HEK293T (cell line): ENCODE measurements at regions not wholly inside any gene's neighbourhood (a gene's known extent, or its start where the extent isn't known, plus 50 kb on each side); places are given as distances from the start of the nearest gene placed in this dataset.

ENCODE experiments used
- ARNT ChIP-seq: fragments of 450-650 bp; IDR thresholded peaks from 2 replicates; pipeline ENCODE4 v1.6.1; 2017; ENCODE audit warnings: mild to moderate bottlenecking
- BHLHE40 ChIP-seq: fragments of 450-650 bp; IDR thresholded peaks from 2 replicates; pipeline ENCODE4 v1.6.1; 2016; ENCODE audit warnings: mild to moderate bottlenecking, moderate library complexity, borderline replicate concordance
- FOXK2 ChIP-seq: fragments of 450-650 bp; IDR thresholded peaks from 2 replicates; pipeline ENCODE4 v1.6.1; 2016; ENCODE audit warnings: mild to moderate bottlenecking
- HDGF ChIP-seq: fragments of 450-650 bp; IDR thresholded peaks from 2 replicates; pipeline ENCODE4 v1.6.1; 2017; ENCODE audit warnings: antibody characterized with exemption, borderline replicate concordance
- SP1 ChIP-seq: fragments of 450-650 bp; IDR thresholded peaks from 2 replicates; pipeline ENCODE4 v1.6.1; 2017

- TF ChIP-seq BHLHE40 (no peak), SP1 (no peak), FOXK2 (no peak), HDGF (no peak), ARNT (no peak)
Measured at GRCh38 chr7:41869997-41870396, 167.1 kb upstream of the INHBA start.
